SK-N-DZ (cell line): ENCODE measurements at regions not wholly inside any gene's neighbourhood (a gene's known extent, or its start where the extent isn't known, plus 50 kb on each side); places are given as distances from the start of the nearest gene placed in this dataset.
A peak's percentile ranks its signal among the peaks of the same experiment; 100 is the strongest.

ENCODE experiments used
- DNase-seq: peaks from one replicate; pipeline ENCODE4 v3.0.0-alpha.2; 2015; ENCODE audit warnings: low spot score

- no peak for DNase-seq
These were observed 435.2 kb upstream of the SEMA3A start for GRCh38 chr7:84629640-84630318.

DNA sequence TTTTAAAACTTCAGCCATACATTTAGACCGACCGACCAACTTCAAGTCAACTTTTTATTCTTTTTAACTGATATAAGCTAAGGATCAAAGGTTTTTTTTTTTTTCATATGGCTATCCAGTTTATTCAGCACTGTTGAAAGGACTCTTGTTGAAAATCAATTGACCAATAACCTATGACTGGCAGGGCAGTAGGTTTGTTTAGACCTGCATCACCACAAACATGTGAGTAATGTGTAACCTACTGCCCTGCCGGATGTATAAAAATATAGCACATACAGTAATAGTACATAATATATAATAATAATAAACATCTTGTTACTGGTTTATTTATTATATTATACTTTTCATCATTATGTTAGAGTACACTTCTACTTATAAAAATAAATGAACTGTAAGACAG is 434.6 kb upstream of the SEMA3A start:
- DNase-seq, result no peak

DNA sequence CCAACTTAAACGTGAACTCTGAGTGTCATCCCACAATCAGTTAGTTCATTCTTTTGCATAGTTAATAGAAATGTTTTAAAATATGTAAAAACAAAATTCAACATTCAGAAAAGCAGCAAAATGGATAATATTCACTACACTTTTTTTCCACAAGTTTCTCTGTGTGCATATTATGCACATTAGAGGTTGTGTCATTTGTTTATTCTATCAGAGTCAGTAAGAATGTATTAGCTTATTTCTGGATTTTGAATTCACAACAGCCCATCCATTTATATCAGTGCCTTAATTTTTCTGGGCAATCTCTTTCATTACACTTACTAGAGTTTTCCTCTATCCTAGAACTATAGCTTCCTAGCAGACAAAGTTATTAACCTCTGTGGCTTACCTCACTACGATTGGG is 432.7 kb upstream of the SEMA3A start:
- no peak for DNase-seq

DNA sequence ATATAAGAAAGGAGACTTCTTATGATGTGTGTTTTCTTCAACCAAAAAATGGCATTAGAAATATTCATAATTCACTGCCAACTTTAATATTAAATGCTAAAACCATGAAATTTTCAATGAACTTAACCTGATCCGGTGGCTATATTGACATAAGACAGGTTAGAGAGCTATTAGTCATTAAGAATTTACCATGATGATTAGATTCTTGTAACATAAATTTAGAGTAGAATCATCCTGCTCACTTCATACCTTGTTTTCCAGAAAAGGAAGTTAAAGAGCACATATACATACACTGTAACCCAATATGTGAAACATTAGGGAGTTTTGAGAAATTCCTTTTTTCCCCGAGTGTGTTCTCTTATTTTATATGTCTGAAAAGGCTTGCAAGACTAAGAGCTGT is 430.3 kb upstream of the SEMA3A start:
- DNase-seq, result no peak

GRCh38 chr7:84624527-84624926 is 429.9 kb upstream of the SEMA3A start:
- DNase-seq, result no peak

DNA sequence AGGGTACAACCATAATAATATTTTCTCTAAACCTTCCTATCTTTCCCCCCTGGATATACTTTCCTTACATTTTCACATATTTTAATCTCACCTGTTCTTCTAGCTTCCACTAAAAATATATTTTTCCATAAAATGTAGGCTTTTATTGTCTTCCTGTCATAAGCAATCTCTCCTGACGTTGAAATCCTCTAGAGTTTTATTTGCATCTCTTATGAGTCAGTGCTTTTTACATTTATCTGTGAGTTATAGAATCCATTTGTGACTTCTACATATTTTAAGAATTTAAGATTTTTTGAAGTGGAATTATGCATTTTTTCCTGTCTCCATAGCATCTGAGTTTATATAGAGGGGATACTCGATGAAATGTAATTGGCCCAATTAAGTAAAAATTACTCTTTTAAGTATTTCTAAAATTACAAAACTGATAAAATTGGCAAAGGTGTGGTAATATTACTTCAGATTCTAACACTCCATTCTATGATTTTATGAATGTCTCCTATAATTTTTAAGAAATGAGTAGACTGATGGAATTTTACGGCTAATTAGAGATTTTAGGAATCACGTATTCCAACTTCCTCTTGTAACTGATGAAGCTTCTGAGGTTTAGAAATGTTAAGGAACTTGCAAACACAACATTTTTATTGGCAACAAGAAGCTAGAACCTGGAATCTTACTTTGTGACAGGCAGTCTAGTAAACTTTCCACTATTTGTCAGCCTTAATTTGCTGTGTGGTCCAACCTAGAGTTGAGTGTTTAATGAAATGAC is 422.9 kb upstream of the SEMA3A start:
- DNase-seq, result no peak

DNA sequence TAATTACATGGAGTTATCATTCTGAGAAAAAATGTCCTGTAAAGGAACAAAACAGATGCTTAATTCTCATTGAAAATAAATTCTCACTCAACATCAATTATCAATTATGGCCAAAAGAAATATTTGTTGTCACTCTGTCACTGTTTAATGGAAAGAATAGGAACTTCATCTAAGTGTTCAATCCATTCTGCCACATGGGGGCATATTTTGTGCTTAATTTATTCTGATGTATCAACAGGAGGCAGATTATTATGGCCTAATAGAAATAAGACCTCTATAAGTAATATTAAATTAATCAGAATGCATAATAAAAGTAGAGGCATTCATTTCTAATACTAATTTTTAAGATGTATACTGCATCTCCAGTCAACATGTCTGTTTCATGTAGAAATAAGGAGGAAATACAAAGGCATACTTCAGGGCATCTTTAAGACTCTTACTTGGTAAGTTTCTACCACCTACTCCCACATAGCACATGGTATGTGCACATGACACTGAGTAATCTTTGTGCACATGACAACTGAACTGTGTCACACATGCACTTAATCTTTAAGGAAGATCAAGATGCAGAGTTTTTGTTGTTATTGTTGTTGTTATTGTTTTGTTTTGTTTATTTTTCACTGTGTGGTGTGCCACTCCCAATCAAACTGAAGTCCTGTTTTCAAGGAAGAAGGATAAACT is 420.4 kb upstream of the SEMA3A start:
- no peak for DNase-seq

DNA sequence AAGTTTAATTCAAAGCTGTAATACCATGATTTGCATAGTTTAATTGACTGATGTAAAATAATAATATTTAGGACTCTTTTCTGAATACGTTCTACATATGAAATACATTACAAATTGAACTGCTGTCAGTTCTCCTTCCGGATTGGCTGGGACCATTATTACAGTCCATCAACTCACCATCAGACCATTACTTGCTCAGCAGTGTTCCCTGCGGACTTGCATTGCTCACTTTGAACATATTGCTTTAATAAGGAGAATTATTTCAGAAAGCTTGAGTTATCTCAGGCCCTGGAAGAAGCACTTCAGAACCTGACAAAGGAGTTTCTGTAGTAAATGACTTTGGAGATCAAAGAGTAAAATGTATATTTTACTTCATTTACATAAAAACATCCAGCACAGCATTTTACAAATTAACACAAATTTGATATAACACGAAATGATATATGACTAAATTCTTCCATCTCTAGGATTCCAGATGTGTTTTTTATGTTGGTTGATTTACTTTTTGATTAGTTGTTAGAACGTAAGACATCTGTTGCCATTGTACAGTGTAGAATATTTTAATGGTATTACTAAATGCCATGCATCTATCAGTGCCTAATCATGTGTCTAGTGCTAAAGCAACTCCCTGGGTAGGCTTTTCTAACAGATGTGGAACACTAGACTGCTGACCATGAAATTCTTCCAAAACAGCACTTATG is 418.5 kb upstream of the SEMA3A start:
- no peak for DNase-seq

DNA sequence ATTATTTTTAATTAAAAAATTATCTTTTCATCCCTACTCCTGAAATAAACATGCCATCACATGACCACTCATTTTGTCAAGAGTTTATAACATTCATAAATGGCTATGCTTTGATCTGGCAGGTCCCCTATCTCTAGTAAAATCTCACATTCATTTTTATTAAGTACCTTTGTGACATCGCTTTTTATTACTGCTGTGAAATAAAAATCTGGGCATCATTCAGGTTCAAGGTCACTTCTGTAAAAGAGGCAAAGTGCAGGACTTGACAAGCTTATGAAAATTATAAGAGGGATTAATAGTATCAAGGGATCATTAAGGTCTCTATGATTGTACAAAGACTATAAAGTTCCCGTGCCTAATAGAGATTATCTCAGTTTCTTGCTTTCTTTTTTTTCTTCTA is 416.8 kb upstream of the SEMA3A start:
- DNase-seq, result no peak

GRCh38 chr7:84610390-84610789 is 415.8 kb upstream of the SEMA3A start:
- no peak for DNase-seq

GRCh38 chr7:84605301-84605700 is 410.7 kb upstream of the SEMA3A start:
- no peak for DNase-seq

DNA sequence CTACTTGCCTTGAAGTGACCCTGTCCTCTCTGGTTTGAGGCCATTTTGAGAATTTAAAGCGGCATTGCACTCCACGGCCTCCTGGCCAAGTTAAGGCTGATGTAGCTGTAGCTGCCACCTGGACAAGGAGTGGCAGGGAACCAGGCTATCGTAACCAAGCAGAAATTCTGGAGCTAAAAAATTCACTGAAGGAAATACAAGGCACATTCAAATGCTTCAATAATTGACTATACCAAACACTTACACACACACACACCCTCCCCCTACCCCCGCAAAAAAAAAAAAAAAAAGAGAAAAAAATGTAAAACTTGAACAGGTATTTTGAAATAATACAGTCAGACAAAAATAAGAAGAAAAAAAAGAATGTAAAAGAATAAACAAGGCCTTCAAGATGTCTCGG is 409.0 kb upstream of the SEMA3A start:
- DNase-seq, result no peak

GRCh38 chr7:84595026-84595425 is 400.4 kb upstream of the SEMA3A start:
- DNase-seq, result no peak

DNA sequence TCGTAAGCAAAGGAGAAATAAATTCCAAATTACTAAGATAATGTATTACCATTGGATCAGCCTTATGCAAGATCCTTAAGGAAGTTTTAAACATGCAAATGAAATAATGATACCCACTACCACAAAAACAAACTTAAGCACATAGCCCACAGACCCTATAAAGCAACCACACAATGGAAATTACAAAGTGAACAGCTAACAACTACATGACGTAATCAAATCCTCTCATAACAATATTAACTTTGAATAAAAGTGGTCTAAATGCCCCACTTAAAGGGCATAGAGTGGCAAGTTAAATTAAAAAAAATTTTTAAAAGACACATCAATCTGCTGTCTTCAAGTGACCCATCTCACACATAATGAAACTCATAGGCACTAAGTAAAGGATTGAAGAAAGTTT is 397.3 kb upstream of the SEMA3A start:
- DNase-seq, result no peak

DNA sequence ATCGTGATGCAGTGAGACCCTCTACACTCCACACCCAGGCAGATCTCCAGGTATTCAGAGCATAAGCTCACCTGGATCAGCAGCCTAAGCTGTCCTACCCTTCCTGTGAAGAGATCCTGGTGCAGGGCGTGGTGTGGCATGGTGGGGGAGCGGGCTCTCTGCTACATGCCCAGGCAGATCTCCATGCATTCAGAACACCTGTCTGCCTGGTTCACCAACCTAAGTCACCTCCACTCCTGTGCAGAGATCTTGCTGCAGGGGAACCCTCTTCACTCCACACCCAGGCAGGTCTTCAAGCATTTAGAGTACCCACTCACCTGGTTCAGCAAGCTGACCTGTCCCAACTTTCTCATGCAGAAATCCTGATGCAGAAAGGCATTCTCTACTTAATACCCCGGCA is 394.4 kb upstream of the SEMA3A start:
- no peak for DNase-seq

DNA sequence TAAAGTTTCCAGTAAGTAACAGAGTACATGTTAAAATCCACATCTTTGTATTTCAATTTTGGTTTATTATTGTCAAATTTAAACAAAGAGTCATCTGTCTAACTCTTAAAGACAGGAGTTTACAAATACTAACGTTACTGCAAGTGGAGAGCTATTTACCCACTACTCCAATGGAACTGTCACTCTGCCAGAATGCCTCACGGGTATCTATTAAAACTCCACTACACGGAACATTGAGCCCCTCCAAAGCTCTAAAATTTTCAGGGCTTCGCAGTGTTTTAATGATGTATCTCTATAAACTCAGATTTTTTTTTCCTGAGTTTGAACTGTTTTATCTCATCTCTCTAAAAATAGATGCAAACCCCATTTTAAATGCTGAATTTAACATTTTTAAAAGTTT is 388.7 kb upstream of the SEMA3A start:
- no peak for DNase-seq

DNA sequence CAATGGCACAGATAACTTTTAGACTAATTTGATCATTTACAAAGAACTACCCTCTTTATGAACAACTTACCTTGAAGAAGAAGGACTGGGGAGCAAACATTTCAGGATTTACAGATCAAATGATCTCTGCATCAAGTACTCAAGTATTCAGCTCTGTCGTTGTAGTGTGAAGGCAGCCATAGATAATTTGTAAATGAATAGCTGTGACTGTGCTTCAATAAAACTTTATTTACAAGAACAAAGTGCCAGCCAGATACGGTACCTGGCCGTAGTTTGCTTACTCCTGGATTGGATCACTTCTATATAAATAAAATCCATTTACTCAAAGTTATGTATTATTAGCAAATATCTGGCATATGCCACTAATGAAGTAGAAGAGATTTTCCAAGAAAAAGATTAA is 388.2 kb upstream of the SEMA3A start:
- DNase-seq, result no peak

DNA sequence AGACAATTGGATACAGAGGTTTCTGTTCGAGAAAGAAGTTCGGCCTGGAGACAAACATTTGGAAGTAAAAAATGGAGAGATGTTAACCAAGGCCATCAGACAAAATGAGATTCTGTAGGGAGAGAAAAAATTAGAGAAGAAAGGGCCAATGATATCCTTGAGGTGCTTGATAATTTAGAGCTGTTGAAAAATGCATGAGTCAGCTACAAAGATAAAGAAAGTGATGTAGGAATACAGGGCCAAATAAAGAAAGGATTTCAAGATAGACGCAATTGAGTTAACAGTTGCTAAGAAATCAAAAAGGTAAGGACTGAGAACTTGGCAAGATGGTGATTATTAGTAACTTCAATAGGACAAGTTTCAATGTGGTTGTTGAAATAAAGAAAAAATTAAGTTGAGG is 384.2 kb upstream of the SEMA3A start:
- no peak for DNase-seq

- DNase-seq, result peak; percentile 79
These were observed 374.2 kb upstream of the SEMA3A start for GRCh38 chr7:84568781-84569180.

GRCh38 chr7:84565345-84566074 is 370.9 kb upstream of the SEMA3A start:
- no peak for DNase-seq

- no peak for DNase-seq
These were observed 359.1 kb upstream of the SEMA3A start for GRCh38 chr7:84553711-84554110.

DNA sequence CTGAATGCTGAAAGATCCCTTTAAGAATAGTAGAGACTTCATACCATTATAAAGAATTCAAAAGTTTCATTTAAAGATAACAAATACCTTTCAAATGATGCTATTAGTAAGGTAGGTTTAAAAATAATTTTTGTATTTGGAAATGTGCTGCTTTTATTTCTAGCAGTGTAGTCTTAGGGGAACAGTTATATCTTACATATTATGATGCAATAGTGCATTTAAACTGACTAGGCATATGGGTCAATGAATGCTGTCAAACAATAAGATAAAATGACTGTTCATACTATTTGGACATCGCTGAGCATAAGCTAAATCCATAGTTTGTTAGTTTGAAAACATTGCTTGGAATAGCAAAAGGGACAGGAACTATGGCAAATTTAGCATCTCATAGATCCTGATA is 354.8 kb upstream of the SEMA3A start:
- no peak for DNase-seq
